ENCODE measurements at regions not wholly inside any gene's neighbourhood (a gene's known extent, or its start where the extent isn't known, plus 50 kb on each side); places are given as distances from the start of the nearest gene placed in this dataset.
"Not testable (repeated sequence)": the region's sequence is repeated elsewhere in the genome, so short reads cannot be mapped to it uniquely, and the experiment has no call there.

GRCh38 chr6:27826612-27826985, 85.6 kb downstream of the OR2B2 start:
- not testable (repeated sequence) for DNase-seq (ENCODE audit: low spot score)

- DNase-seq (ENCODE audit: low spot score), result not testable (repeated sequence)
Observed at GRCh38 chr6:27825848-27826611, 86.2 kb downstream of the OR2B2 start.

GRCh38 chr6:27825025-27825793, 87.0 kb downstream of the OR2B2 start:
- peak; percentile 26 for DNase-seq (ENCODE audit: low spot score)

- peak; percentile 43 for DNase-seq (ENCODE audit: low spot score)
Observed at GRCh38 chr6:27824211-27825024, 87.8 kb downstream of the OR2B2 start.

GRCh38 chr6:27823714-27824210, 88.4 kb downstream of the OR2B2 start:
- peak; percentile 63 for DNase-seq (ENCODE audit: low spot score)

- DNase-seq (ENCODE audit: low spot score), result no peak
Observed at GRCh38 chr6:27816906-27817305, 95.3 kb downstream of the OR2B2 start.

GRCh38 chr6:27814665-27815424, 97.4 kb downstream of the OR2B2 start:
- DNase-seq (ENCODE audit: low spot score), result peak; percentile 90

GRCh38 chr6:27814415-27814664, 97.9 kb downstream of the OR2B2 start:
- DNase-seq (ENCODE audit: low spot score), result not testable (repeated sequence)

- no peak for DNase-seq (ENCODE audit: low spot score)
Observed at GRCh38 chr6:27812805-27813492, 99.2 kb downstream of the OR2B2 start.

- DNase-seq (ENCODE audit: low spot score), result no peak
Observed at GRCh38 chr6:27812078-27812804, 100.0 kb downstream of the OR2B2 start.

GRCh38 chr6:27811451-27811772, 100.8 kb downstream of the OR2B2 start:
- DNase-seq (ENCODE audit: low spot score), result no peak

- peak; percentile 1 for DNase-seq (ENCODE audit: low spot score)
Observed at GRCh38 chr6:27810768-27811450, 101.3 kb downstream of the OR2B2 start.

GRCh38 chr6:27809939-27810767, 102.0 kb downstream of the OR2B2 start:
- DNase-seq (ENCODE audit: low spot score), result peak; percentile 93

GRCh38 chr6:27809067-27809938, 102.9 kb downstream of the OR2B2 start:
- DNase-seq (ENCODE audit: low spot score), result no peak

GRCh38 chr6:27808242-27809066, 103.7 kb downstream of the OR2B2 start:
- DNase-seq (ENCODE audit: low spot score), result peak; percentile 42

- peak; percentile 92 for DNase-seq (ENCODE audit: low spot score)
Observed at GRCh38 chr6:27807441-27808241, 104.6 kb downstream of the OR2B2 start.
